DOHH2 (cell line): ENCODE measurements at regions not wholly inside any gene's neighbourhood (a gene's known extent, or its start where the extent isn't known, plus 50 kb on each side); places are given as distances from the start of the nearest gene placed in this dataset.

ENCODE experiments used
- H3F3A ChIP-seq: fragments of 200-600 bp; sonication (generic), shearing (Covaris generic); 2 replicates; pipeline ENCODE4 v1.6.0; 2016; ENCODE audit warnings: antibody characterized with exemption, mild to moderate bottlenecking; ENCODE audit not compliant: control insufficient read depth, insufficient read depth
- H3K27ac ChIP-seq: fragments of 200-600 bp; sonication (generic); 2 replicates; pipeline ENCODE4 v1.5.1; 2014; ENCODE audit warnings: low read depth, mild to moderate bottlenecking, low read length, moderate library complexity
- H3K27me3 ChIP-seq: fragments of 200-600 bp; sonication (generic); 2 replicates; pipeline ENCODE4 v1.6.1; 2014; ENCODE audit warnings: mild to moderate bottlenecking, low read length, mixed read lengths; ENCODE audit not compliant: control insufficient read depth
- H3K36me3 ChIP-seq: fragments of 200-600 bp; sonication (generic); 2 replicates; pipeline ENCODE4 v1.6.1; 2014; ENCODE audit warnings: mild to moderate bottlenecking, low read length, moderate library complexity, mixed read lengths; ENCODE audit not compliant: control insufficient read depth
- H3K4me1 ChIP-seq: fragments of 200-600 bp; sonication (generic); 2 replicates; pipeline ENCODE4 v1.6.1; 2014; ENCODE audit warnings: mild to moderate bottlenecking, low read length, mixed read lengths; ENCODE audit not compliant: control insufficient read depth
- H3K4me2 ChIP-seq: fragments of 200-600 bp; sonication (generic); 2 replicates; pipeline ENCODE4 v1.6.0; 2014; ENCODE audit warnings: mild to moderate bottlenecking, low read length, moderate library complexity
- H3K4me3 ChIP-seq: fragments of 200-600 bp; sonication (generic); 2 replicates; pipeline ENCODE4 v1.5.1; 2014; ENCODE audit warnings: mild to moderate bottlenecking, low read length, mixed read lengths
- H3K79me2 ChIP-seq: fragments of 200-600 bp; sonication (generic); 2 replicates; pipeline ENCODE4 v1.6.1; 2014; ENCODE audit warnings: mild to moderate bottlenecking, low read length, mixed read lengths; ENCODE audit not compliant: control insufficient read depth
- H3K9me2 ChIP-seq: fragments of 200-600 bp; sonication (generic); replicated peaks from 2 replicates; pipeline ENCODE4 v1.6.1; 2014; ENCODE audit warnings: mild to moderate bottlenecking, low read length, mixed read lengths; ENCODE audit not compliant: control insufficient read depth
- H3K9me3 ChIP-seq: fragments of 200-600 bp; sonication (generic); 2 replicates; pipeline ENCODE4 v1.6.1; 2014; ENCODE audit warnings: antibody characterized with exemption, low read length, mixed read lengths; ENCODE audit not compliant: control insufficient read depth, insufficient read depth
- H4K20me1 ChIP-seq: fragments of 200-600 bp; sonication (generic); 2 replicates; pipeline ENCODE4 v1.6.0; 2014; ENCODE audit warnings: low read depth, mild to moderate bottlenecking, antibody characterized with exemption, low read length, moderate library complexity; ENCODE audit not compliant: control insufficient read depth, insufficient read depth
- CTCF ChIP-seq: fragments of 200-600 bp; sonication (generic); IDR thresholded peaks from one replicate; pipeline ENCODE4 v1.5.1; 2014; ENCODE audit warnings: antibody characterized with exemption, mild to moderate bottlenecking, low read depth, low read length; ENCODE audit not compliant: poor library complexity, severe bottlenecking
- EZH2phosphoT487 ChIP-seq: fragments of 200-600 bp; sonication (generic); IDR thresholded peaks from 2 replicates; pipeline ENCODE4 v1.6.1; 2017; ENCODE audit warnings: borderline replicate concordance, mild to moderate bottlenecking, antibody characterized with exemption, low read length, moderate library complexity, mixed read lengths

GRCh38 chr2:203811491-203812221 lies 55.9 kb upstream of the CTLA4 start:
- H3K4me1 ChIP-seq = no peaks in the 10 kb centered on the region
- H3K4me3 ChIP-seq = no peak overlapping the region
- no peaks in the 10 kb centered on the region for H3K9me3 ChIP-seq
- H3K36me3 ChIP-seq = no peaks in the 10 kb centered on the region
- no peaks in the 10 kb centered on the region for H3K79me2 ChIP-seq
- no peak overlapping the region for H3K27ac ChIP-seq
- no peaks in the 10 kb centered on the region for H3F3A ChIP-seq
- no peaks in the 10 kb centered on the region for H3K9me2 ChIP-seq
- no peak overlapping the region for H3K4me2 ChIP-seq
- peaks cover 56% of the 10 kb centered on the region for H3K27me3 ChIP-seq
- TF ChIP-seq CTCF (no peak), EZH2phosphoT487 (no peak)
- no peaks in the 10 kb centered on the region for H4K20me1 ChIP-seq

DNA sequence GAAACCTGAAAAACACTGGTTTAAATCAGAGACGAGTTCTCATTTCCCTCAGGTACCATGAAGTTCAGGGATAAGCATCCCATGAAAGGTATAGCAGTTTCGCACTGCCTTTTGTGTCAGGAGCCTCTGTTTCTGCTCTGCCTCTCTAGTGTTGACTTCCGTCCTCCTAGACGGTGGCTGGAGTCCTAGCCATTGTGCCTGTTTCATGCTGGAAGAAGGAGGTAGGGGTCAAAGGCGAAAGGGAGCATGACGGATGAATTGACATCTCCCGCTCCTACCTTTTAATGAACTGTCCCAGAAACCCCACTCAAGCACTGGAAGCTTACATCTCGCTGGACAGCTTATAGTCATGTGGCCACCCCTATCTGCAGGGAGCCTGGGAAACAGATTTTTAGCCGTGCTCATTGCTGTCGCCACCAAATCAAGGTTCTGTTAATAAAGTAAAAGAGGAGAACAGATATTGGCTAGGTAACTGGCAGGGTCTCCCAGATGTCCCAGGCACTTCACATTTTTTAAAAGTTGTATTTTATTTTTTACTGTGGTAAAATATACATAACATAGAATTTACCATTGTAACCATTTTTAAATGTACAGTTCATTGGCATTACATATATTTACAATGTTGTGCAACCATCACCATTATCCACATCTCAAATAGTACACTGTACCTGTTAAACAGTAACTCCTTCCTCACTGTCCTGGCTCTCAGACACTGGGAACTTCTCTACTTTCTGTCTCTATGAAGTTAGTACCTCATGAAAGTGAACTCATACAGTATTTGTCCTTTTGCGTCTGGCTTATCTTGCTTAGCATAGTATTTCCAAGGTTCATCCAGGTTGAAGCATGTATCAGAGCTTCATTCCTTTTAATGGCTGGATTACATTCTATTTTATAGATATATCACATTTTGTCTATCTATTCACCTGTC lies 55.0 kb upstream of the CTLA4 start:
- H3K9me2 ChIP-seq = no peaks in the 10 kb centered on the region
- H3F3A ChIP-seq = no peaks in the 10 kb centered on the region
- H3K9me3 ChIP-seq = no peaks in the 10 kb centered on the region
- TF ChIP-seq EZH2phosphoT487 = no peak
- TF ChIP-seq CTCF = no peak
- H3K4me1 ChIP-seq = no peaks in the 10 kb centered on the region
- peaks cover 58% of the 10 kb centered on the region for H3K27me3 ChIP-seq
- no peak overlapping the region for H3K4me3 ChIP-seq
- H3K36me3 ChIP-seq = no peaks in the 10 kb centered on the region
- no peaks in the 10 kb centered on the region for H3K79me2 ChIP-seq
- H3K4me2 ChIP-seq = no peak overlapping the region
- H3K27ac ChIP-seq = no peak overlapping the region
- H4K20me1 ChIP-seq = no peaks in the 10 kb centered on the region

DNA sequence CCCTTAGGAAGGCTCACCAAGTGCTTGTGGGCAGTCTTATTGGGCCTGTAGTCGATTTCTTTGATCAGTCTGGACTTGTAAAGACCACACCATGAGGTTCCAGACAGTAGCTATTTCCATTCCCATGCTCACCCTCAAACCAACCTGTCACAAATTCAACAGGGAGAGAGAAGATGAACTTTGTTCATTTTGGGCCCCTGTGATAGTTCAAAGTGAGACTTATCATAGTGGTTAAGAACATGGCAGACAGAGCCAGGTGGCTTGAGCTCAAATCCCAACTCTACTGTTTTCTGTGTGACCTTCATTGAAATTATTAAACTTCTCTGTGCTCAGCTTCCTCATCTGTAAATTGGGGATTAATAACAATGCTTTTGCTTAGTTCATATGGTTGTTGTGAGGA lies 53.9 kb upstream of the CTLA4 start:
- Histone ChIP-seq H3K9me3 (no peaks in the 10 kb centered on the region), H3K27me3 (peaks cover 65% of the 10 kb centered on the region), H3F3A (no peaks in the 10 kb centered on the region), H3K4me2 (no peak overlapping the region), H3K4me3 (no peak overlapping the region), H3K4me1 (no peaks in the 10 kb centered on the region), H3K36me3 (no peaks in the 10 kb centered on the region), H4K20me1 (no peaks in the 10 kb centered on the region), H3K27ac (no peak overlapping the region), H3K9me2 (no peaks in the 10 kb centered on the region), H3K79me2 (no peaks in the 10 kb centered on the region)
- TF ChIP-seq EZH2phosphoT487 (no peak), CTCF (no peak)
